ENCODE measurements at regions not wholly inside any gene's neighbourhood (a gene's known extent, or its start where the extent isn't known, plus 50 kb on each side); places are given as distances from the start of the nearest gene placed in this dataset.

GRCh38 chr5:74501674-74502478 is 138.7 kb downstream of the ENC1 start:
- no peak overlapping the region for H3K27ac ChIP-seq
- no peaks in the 10 kb centered on the region for H3K4me1 ChIP-seq
- H3K4me3 ChIP-seq = no peak overlapping the region
- TF ChIP-seq POLR2A (IDR thresholded peaks at IDR 0.05) = no peak
- no peak for TF ChIP-seq CTCF (IDR thresholded peaks at IDR 0.05)
- no peaks in the 10 kb centered on the region for H3K9me3 ChIP-seq
- no peaks in the 10 kb centered on the region for H3K36me3 ChIP-seq (ENCODE audit: low read depth, missing control alignments)
- H3K27me3 ChIP-seq = no peaks in the 10 kb centered on the region
- intact Hi-C loops (cut with DNase I; ENCODE audit: low total_unique reads) = no loop called here
- no peak for DNase-seq
- 77 to 85% methylated on average over 5 of the region's 5 CpGs for WGBS, 2 donors

GRCh38 chr5:74500110-74500917 is 140.2 kb downstream of the ENC1 start:
- Histone ChIP-seq H3K9me3 (no peaks in the 10 kb centered on the region), H3K36me3 (ENCODE audit: low read depth, missing control alignments) (no peaks in the 10 kb centered on the region), H3K27ac (no peak overlapping the region), H3K27me3 (no peaks in the 10 kb centered on the region), H3K4me1 (no peaks in the 10 kb centered on the region), H3K4me3 (no peak overlapping the region)
- 82 to 84% methylated on average over 9 of the region's 9 CpGs for WGBS, 2 donors
- no peak for TF ChIP-seq CTCF (IDR thresholded peaks at IDR 0.05)
- no peak for TF ChIP-seq POLR2A (IDR thresholded peaks at IDR 0.05)
- DNase-seq = no peak
- intact Hi-C loops (cut with DNase I; ENCODE audit: low total_unique reads) = no loop called here

GRCh38 chr5:74499256-74500050 is 141.1 kb downstream of the ENC1 start:
- intact Hi-C loops (cut with DNase I; ENCODE audit: low total_unique reads) = no loop called here

GRCh38 chr5:74497706-74498105 is 142.8 kb downstream of the ENC1 start:
- no peak for DNase-seq
- no peaks in the 10 kb centered on the region for H3K27me3 ChIP-seq
- no peak overlapping the region for H3K4me3 ChIP-seq
- H3K27ac ChIP-seq = no peak overlapping the region
- no peaks in the 10 kb centered on the region for H3K4me1 ChIP-seq
- intact Hi-C loops (cut with DNase I; ENCODE audit: low total_unique reads) = no loop called here
- H3K36me3 ChIP-seq (ENCODE audit: low read depth, missing control alignments) = no peaks in the 10 kb centered on the region
- no peak for TF ChIP-seq CTCF (IDR thresholded peaks at IDR 0.05)
- no peak for TF ChIP-seq POLR2A (IDR thresholded peaks at IDR 0.05)
- no peaks in the 10 kb centered on the region for H3K9me3 ChIP-seq
- WGBS, 2 donors = 92% methylated on average over 4 of the region's 4 CpGs

More at GRCh38 chr5:74499256-74500050, 141.1 kb downstream of the ENC1 start:
- DNase-seq = no peak
- Histone ChIP-seq H3K9me3 (no peaks in the 10 kb centered on the region), H3K27ac (no peak overlapping the region), H3K4me3 (no peak overlapping the region), H3K36me3 (ENCODE audit: low read depth, missing control alignments) (no peaks in the 10 kb centered on the region), H3K27me3 (no peaks in the 10 kb centered on the region), H3K4me1 (no peaks in the 10 kb centered on the region)
- 51 to 53% methylated on average over 4 of the region's 4 CpGs for WGBS, 2 donors
- TF ChIP-seq CTCF (IDR thresholded peaks at IDR 0.05) (no peak), POLR2A (IDR thresholded peaks at IDR 0.05) (no peak)

Measured in testis (tissue), 2 donors.